ENCODE measurements at regions not wholly inside any gene's neighbourhood (a gene's known extent, or its start where the extent isn't known, plus 50 kb on each side); places are given as distances from the start of the nearest gene placed in this dataset.

- CTCF ChIA-PET: interaction anchor here (0.6 to 1.1 kb wide), 14 partner anchors 44 to 1731 kb away, joined by 3 to 17 read pairs (median 7); no protein-coding TSS in a partner anchor
- BruUV-seq (replicated peaks): no TSS peak
- POLR2A ChIA-PET (ENCODE audit: unreplicated experiment): interaction anchor here (0.6 to 0.7 kb wide), 2 partner anchors 10 to 1172 kb away, joined by 3 to 6 read pairs; no protein-coding TSS in a partner anchor
- Histone ChIP-seq H3K9me2 (replicated peaks; ENCODE audit: low read length) (no peaks in the 10 kb centered on the region), H3K9ac (ENCODE audit: low read length) (no peak overlapping the region), H4K20me1 (ENCODE audit: low read length) (no peaks in the 10 kb centered on the region), H3K9me3 (ENCODE audit: low read length) (no peaks in the 10 kb centered on the region), H3K4me3 (ENCODE audit: low read length) (no peak overlapping the region), H2AFZ (ENCODE audit: low read length) (no peak overlapping the region), H3K4me1 (ENCODE audit: insufficient read depth, low read length) (no peaks in the 10 kb centered on the region), H3K36me3 (ENCODE audit: low read depth, low read length) (no peaks in the 10 kb centered on the region), H3F3A (ENCODE audit: low read length, unreplicated experiment) (no peaks in the 10 kb centered on the region), H3K4me2 (ENCODE audit: low read length) (no peak overlapping the region), H3K27ac (ENCODE audit: low read length) (no peak overlapping the region), H3K27me3 (ENCODE audit: low read length) (peaks cover 31% of the 10 kb centered on the region), H3K79me2 (ENCODE audit: low read length) (no peaks in the 10 kb centered on the region)
- ATAC-seq (peak; percentile 38; the same call in 1 of the 2 replicates), DNase-seq (peak; percentile 65)
- TF ChIP-seq EZH2phosphoT487 (IDR thresholded peaks at IDR 0.05; ENCODE audit: borderline replicate concordance, low read length): no peak
- TF ChIP-seq, protein P1, sequence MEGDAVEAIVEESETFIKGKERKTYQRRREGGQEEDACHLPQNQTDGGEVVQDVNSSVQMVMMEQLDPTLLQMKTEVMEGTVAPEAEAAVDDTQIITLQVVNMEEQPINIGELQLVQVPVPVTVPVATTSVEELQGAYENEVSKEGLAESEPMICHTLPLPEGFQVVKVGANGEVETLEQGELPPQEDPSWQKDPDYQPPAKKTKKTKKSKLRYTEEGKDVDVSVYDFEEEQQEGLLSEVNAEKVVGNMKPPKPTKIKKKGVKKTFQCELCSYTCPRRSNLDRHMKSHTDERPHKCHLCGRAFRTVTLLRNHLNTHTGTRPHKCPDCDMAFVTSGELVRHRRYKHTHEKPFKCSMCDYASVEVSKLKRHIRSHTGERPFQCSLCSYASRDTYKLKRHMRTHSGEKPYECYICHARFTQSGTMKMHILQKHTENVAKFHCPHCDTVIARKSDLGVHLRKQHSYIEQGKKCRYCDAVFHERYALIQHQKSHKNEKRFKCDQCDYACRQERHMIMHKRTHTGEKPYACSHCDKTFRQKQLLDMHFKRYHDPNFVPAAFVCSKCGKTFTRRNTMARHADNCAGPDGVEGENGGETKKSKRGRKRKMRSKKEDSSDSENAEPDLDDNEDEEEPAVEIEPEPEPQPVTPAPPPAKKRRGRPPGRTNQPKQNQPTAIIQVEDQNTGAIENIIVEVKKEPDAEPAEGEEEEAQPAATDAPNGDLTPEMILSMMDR (conservative IDR thresholded peaks at IDR 0.05; ENCODE audit: low read depth, low read length): peak; percentile 69; the same call in 1 of the 2 replicates
- intact Hi-C loops (cut with micrococcal nuclease): loop anchor here (1.0 to 2.0 kb wide), 3 partner anchors 50 to 1326 kb away; no protein-coding TSS in a partner anchor
Measured at GRCh38 chr5:99104538-99105132, 175.8 kb upstream of the CHD1 start.

- ATAC-seq: no peak; the same call in 1 of the 2 replicates
- Histone ChIP-seq H3K9me2 (replicated peaks; ENCODE audit: low read length) (no peaks in the 10 kb centered on the region), H3K27ac (ENCODE audit: low read length) (no peak overlapping the region), H3K4me2 (ENCODE audit: low read length) (no peak overlapping the region), H2AFZ (ENCODE audit: low read length) (no peak overlapping the region), H3K4me1 (ENCODE audit: insufficient read depth, low read length) (no peaks in the 10 kb centered on the region), H3K27me3 (ENCODE audit: low read length) (peaks cover 17% of the 10 kb centered on the region), H3K9ac (ENCODE audit: low read length) (no peak overlapping the region), H3K36me3 (ENCODE audit: low read depth, low read length) (no peaks in the 10 kb centered on the region), H3K4me3 (ENCODE audit: low read length) (no peak overlapping the region), H3F3A (ENCODE audit: low read length, unreplicated experiment) (no peaks in the 10 kb centered on the region), H4K20me1 (ENCODE audit: low read length) (no peaks in the 10 kb centered on the region), H3K79me2 (ENCODE audit: low read length) (no peaks in the 10 kb centered on the region), H3K9me3 (ENCODE audit: low read length) (no peaks in the 10 kb centered on the region)
- DNase-seq: no peak
- TF ChIP-seq, protein P1 (conservative IDR thresholded peaks at IDR 0.05; ENCODE audit: low read depth, low read length): no peak
- TF ChIP-seq EZH2 (IDR thresholded peaks at IDR 0.05; ENCODE audit: low read length, unreplicated experiment) (no peak), EZH2phosphoT487 (IDR thresholded peaks at IDR 0.05; ENCODE audit: borderline replicate concordance, low read length) (no peak)
- no TSS peak for BruUV-seq (replicated peaks)
- ChIA-PET CTCF (no interaction called here), POLR2A (ENCODE audit: unreplicated experiment) (no interaction called here)
- intact Hi-C loops (cut with micrococcal nuclease): no loop called here
Measured at GRCh38 chr5:99102073-99102697, 173.4 kb upstream of the CHD1 start.

- Histone ChIP-seq H3K36me3 (ENCODE audit: low read depth, low read length) (no peaks in the 10 kb centered on the region), H3K9ac (ENCODE audit: low read length) (no peak overlapping the region), H3K9me3 (ENCODE audit: low read length) (no peaks in the 10 kb centered on the region), H3K27me3 (ENCODE audit: low read length) (peaks cover 18% of the 10 kb centered on the region), H3K79me2 (ENCODE audit: low read length) (no peaks in the 10 kb centered on the region), H3K4me1 (ENCODE audit: insufficient read depth, low read length) (no peaks in the 10 kb centered on the region), H3K27ac (ENCODE audit: low read length) (no peak overlapping the region), H3F3A (ENCODE audit: low read length, unreplicated experiment) (no peaks in the 10 kb centered on the region), H3K9me2 (replicated peaks; ENCODE audit: low read length) (no peaks in the 10 kb centered on the region), H2AFZ (ENCODE audit: low read length) (no peak overlapping the region), H4K20me1 (ENCODE audit: low read length) (no peaks in the 10 kb centered on the region), H3K4me3 (ENCODE audit: low read length) (no peak overlapping the region), H3K4me2 (ENCODE audit: low read length) (no peak overlapping the region)
- CTCF ChIA-PET: no interaction called here
- no TSS peak for BruUV-seq (replicated peaks)
- intact Hi-C loops (cut with micrococcal nuclease): no loop called here
- ATAC-seq (no peak), DNase-seq (no peak)
- no peak for TF ChIP-seq EZH2phosphoT487 (IDR thresholded peaks at IDR 0.05; ENCODE audit: borderline replicate concordance, low read length)
- no peak for TF ChIP-seq EZH2 (IDR thresholded peaks at IDR 0.05; ENCODE audit: low read length, unreplicated experiment)
- TF ChIP-seq, protein P1 (conservative IDR thresholded peaks at IDR 0.05; ENCODE audit: low read depth, low read length): no peak
- POLR2A ChIA-PET (ENCODE audit: unreplicated experiment): no interaction called here
Measured at GRCh38 chr5:99099691-99100090, 170.9 kb upstream of the CHD1 start.

Data from PC-3 (cell line).